Breast epithelium (tissue), 3 donors: ENCODE measurements at regions not wholly inside any gene's neighbourhood (a gene's known extent, or its start where the extent isn't known, plus 50 kb on each side); places are given as distances from the start of the nearest gene placed in this dataset.

ENCODE experiments used
- POLR2A ChIP-seq: fragments of 450-650 bp; IDR thresholded peaks from one replicate; pipeline ENCODE4 v1.6.1; 2016; ENCODE audit warnings: antibody characterized with exemption, mild to moderate bottlenecking, moderate library complexity
- TF ChIP-seq, protein P1 (sequence below), 3 donors: fragments of 450-650 bp; IDR thresholded peaks; one replicate each; pipeline ENCODE4 v1.5.1; 2016 to 2017; ENCODE audit warnings: antibody characterized with exemption in 3 of 3, mild to moderate bottlenecking in 3 of 3, moderate library complexity in 3 of 3

- no peak for TF ChIP-seq POLR2A
- TF ChIP-seq, protein P1, sequence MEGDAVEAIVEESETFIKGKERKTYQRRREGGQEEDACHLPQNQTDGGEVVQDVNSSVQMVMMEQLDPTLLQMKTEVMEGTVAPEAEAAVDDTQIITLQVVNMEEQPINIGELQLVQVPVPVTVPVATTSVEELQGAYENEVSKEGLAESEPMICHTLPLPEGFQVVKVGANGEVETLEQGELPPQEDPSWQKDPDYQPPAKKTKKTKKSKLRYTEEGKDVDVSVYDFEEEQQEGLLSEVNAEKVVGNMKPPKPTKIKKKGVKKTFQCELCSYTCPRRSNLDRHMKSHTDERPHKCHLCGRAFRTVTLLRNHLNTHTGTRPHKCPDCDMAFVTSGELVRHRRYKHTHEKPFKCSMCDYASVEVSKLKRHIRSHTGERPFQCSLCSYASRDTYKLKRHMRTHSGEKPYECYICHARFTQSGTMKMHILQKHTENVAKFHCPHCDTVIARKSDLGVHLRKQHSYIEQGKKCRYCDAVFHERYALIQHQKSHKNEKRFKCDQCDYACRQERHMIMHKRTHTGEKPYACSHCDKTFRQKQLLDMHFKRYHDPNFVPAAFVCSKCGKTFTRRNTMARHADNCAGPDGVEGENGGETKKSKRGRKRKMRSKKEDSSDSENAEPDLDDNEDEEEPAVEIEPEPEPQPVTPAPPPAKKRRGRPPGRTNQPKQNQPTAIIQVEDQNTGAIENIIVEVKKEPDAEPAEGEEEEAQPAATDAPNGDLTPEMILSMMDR (IDR thresholded peaks at IDR 0.05): no peak
Observed at GRCh38 chr7:42409296-42409695, 172.3 kb upstream of the GLI3 start.
